H1 (cell line): ENCODE measurements at regions not wholly inside any gene's neighbourhood (a gene's known extent, or its start where the extent isn't known, plus 50 kb on each side); places are given as distances from the start of the nearest gene placed in this dataset.

Source experiments
- CTCF ChIA-PET: fragments of 300-600 bp; sonication (Branson Sonifier 250); formaldehyde crosslinking; loops from one replicate; lab custom pipeline; 2021; ENCODE audit not compliant: partially characterized antibody; lab: Charles Lee
- POLR2A ChIA-PET: fragments of 300-600 bp; sonication (Branson Sonifier 250); formaldehyde crosslinking; loops from one replicate; lab custom pipeline; 2021; ENCODE audit warnings: inconsistent platforms; ENCODE audit not compliant: partially characterized antibody; lab: Charles Lee
- DNase-seq, 2 experiments: peaks; one replicate each; pipeline versions ENCODE4 v3.0.0 to v3.0.0-alpha.2; 2010 to 2022; ENCODE audit warnings: low spot score in 2 of 2, low read depth in 1 of 2, mixed read lengths in 1 of 2
- FAIRE-seq: peaks from 2 replicates; lab custom pipeline; 2011; peaks lifted over from hg19 to GRCh38; lab: Jason Lieb, UNC
- H2AFZ ChIP-seq: 2 replicates; pipeline ENCODE4 v1.8.1; 2012; ENCODE audit warnings: low read length, inconsistent platforms
- H2AK5ac ChIP-seq: 2 replicates; pipeline ENCODE4 v1.6.1; 2013; ENCODE audit warnings: low read depth, low read length
- H2BK120ac ChIP-seq: replicated peaks from 2 replicates; pipeline ENCODE3; 2013; ENCODE audit warnings: low read depth, low read length, inconsistent platforms
- H2BK12ac ChIP-seq: 2 replicates; pipeline ENCODE4 v1.6.1; 2013; ENCODE audit warnings: low read depth, low read length
- H2BK15ac ChIP-seq: 2 replicates; pipeline ENCODE4 v1.6.1; 2013; ENCODE audit warnings: low read length
- H2BK20ac ChIP-seq: 2 replicates; pipeline ENCODE4 v1.6.1; 2013; ENCODE audit warnings: low read length
- H2BK5ac ChIP-seq: 2 replicates; pipeline ENCODE4 v1.6.1; 2013; ENCODE audit warnings: low read depth, low read length
- H3K14ac ChIP-seq: 2 replicates; pipeline ENCODE4 v1.6.1; 2013; ENCODE audit warnings: inconsistent platforms; ENCODE audit not compliant: insufficient read length
- H3K18ac ChIP-seq: 2 replicates; pipeline ENCODE4 v1.6.1; 2013; ENCODE audit warnings: low read length; ENCODE audit errors: extremely low read depth
- H3K23ac ChIP-seq: 2 replicates; pipeline ENCODE4 v1.6.1; 2013; ENCODE audit warnings: inconsistent platforms; ENCODE audit not compliant: insufficient read length
- H3K23me2 ChIP-seq: 2 replicates; pipeline ENCODE4 v1.6.1; 2013; ENCODE audit warnings: low read depth, low read length
- H3K27ac ChIP-seq: 2 replicates; pipeline ENCODE4 v1.6.1; 2011; ENCODE audit warnings: low read depth, low read length, inconsistent platforms
- H3K27me3 ChIP-seq, 4 experiments: replicated peaks in 1 of 4; 1 replicate in 1 of 4; 2 replicates in 3 of 4; pipeline versions ENCODE4 v1.6.1 to v1.8.1; 2011 to 2013; ENCODE audit warnings: low read length in 3 of 4, mild to moderate bottlenecking in 3 of 4, inconsistent platforms in 2 of 4, mixed read lengths in 2 of 4, moderate library complexity in 1 of 4; ENCODE audit not compliant: control insufficient read depth in 3 of 4, insufficient read depth in 3 of 4; ENCODE audit errors: extremely low read depth in 1 of 4
- H3K36me3 ChIP-seq, 4 experiments: 2 replicates each; pipeline versions ENCODE4 v1.6.1 to v1.8.1; 2011 to 2013; ENCODE audit warnings: mild to moderate bottlenecking in 4 of 4, low read length in 3 of 4, moderate library complexity in 2 of 4, control low read depth in 1 of 4, inconsistent platforms in 1 of 4; ENCODE audit not compliant: insufficient read depth in 4 of 4, control insufficient read depth in 2 of 4
- H3K4ac ChIP-seq: replicated peaks from 2 replicates; pipeline ENCODE3; 2013; ENCODE audit warnings: low read length, low read depth, mixed read lengths, inconsistent platforms; ENCODE audit not compliant: insufficient read length
- H3K4me1 ChIP-seq, 4 experiments: replicated peaks in 1 of 4; 1 replicate in 1 of 4; 2 replicates in 3 of 4; pipeline versions ENCODE4 v1.6.1 to v1.8.1; 2011 to 2013; ENCODE audit warnings: low read length in 3 of 4, inconsistent platforms in 2 of 4, mixed read lengths in 1 of 4; ENCODE audit not compliant: insufficient read depth in 4 of 4, control insufficient read depth in 3 of 4
- H3K4me2 ChIP-seq, 2 experiments: 2 replicates each; pipeline versions ENCODE4 v1.6.1 to v1.8.1; 2011 to 2013; ENCODE audit warnings: low read depth in 2 of 2, low read length in 2 of 2, control low read depth in 1 of 2, inconsistent platforms in 1 of 2, mild to moderate bottlenecking in 1 of 2; ENCODE audit not compliant: insufficient read depth in 1 of 2
- H3K4me3 ChIP-seq, 4 experiments: fragments of 200-600, 300-600 bp in 1 of 4; sonication (generic), shearing (Covaris generic), sonication (Bioruptor Twin) in 1 of 4; 2 replicates each; pipeline versions ENCODE4 v1.5.1 to v1.8.1; 2011 to 2016; ENCODE audit warnings: low read length in 4 of 4, low read depth in 3 of 4, control low read depth in 2 of 4, inconsistent platforms in 2 of 4, mild to moderate bottlenecking in 2 of 4, mixed read lengths in 1 of 4, moderate library complexity in 1 of 4; ENCODE audit not compliant: insufficient read depth in 2 of 4; ENCODE audit errors: extremely low read depth in 1 of 4
- H3K56ac ChIP-seq: replicated peaks from 2 replicates; pipeline ENCODE3; 2013; ENCODE audit warnings: low read depth, mild to moderate bottlenecking, mixed read lengths, low read length, inconsistent platforms; ENCODE audit not compliant: insufficient read length
- H3K79me1 ChIP-seq: 2 replicates; pipeline ENCODE4 v1.6.1; 2013; ENCODE audit warnings: low read depth, low read length, control low read depth
- H3K79me2 ChIP-seq, 2 experiments: 2 replicates each; pipeline versions ENCODE4 v1.6.1 to v1.8.1; 2012 to 2013; ENCODE audit warnings: low read length in 2 of 2, mild to moderate bottlenecking in 2 of 2, inconsistent platforms in 1 of 2; ENCODE audit not compliant: insufficient read depth in 2 of 2, control insufficient read depth in 1 of 2
- H3K9ac ChIP-seq, 4 experiments: replicated peaks in 1 of 4; 1 replicate in 1 of 4; 2 replicates in 3 of 4; pipeline versions ENCODE4 v1.6.1 to v1.8.1; 2011 to 2013; ENCODE audit warnings: low read depth in 3 of 4, low read length in 3 of 4, control low read depth in 2 of 4, mild to moderate bottlenecking in 2 of 4, moderate library complexity in 2 of 4, inconsistent platforms in 1 of 4; ENCODE audit errors: extremely low read depth in 1 of 4
- H3K9me3 ChIP-seq, 2 experiments: 2 replicates each; pipeline versions ENCODE4 v1.6.1 to v1.8.1; 2012 to 2013; ENCODE audit warnings: mild to moderate bottlenecking in 2 of 2, moderate library complexity in 2 of 2, control low read depth in 1 of 2, inconsistent platforms in 1 of 2, low read depth in 1 of 2, low read length in 1 of 2, mixed read lengths in 1 of 2; ENCODE audit not compliant: insufficient read depth in 2 of 2
- H4K20me1 ChIP-seq, 2 experiments: replicated peaks in 1 of 2; 2 replicates each; pipeline versions ENCODE3 to v1.8.1; 2011 to 2013; ENCODE audit warnings: inconsistent platforms in 2 of 2, low read length in 2 of 2, mild to moderate bottlenecking in 1 of 2; ENCODE audit not compliant: insufficient read depth in 2 of 2, control insufficient read depth in 1 of 2
- H4K5ac ChIP-seq: 2 replicates; pipeline ENCODE4 v1.6.1; 2013; ENCODE audit warnings: low read length, low read depth, mixed read lengths, inconsistent platforms; ENCODE audit not compliant: insufficient read length
- H4K8ac ChIP-seq: 2 replicates; pipeline ENCODE4 v1.8.0; 2013; ENCODE audit warnings: mild to moderate bottlenecking, moderate library complexity, low read length, inconsistent platforms; ENCODE audit not compliant: insufficient read depth; ENCODE audit errors: extremely low read depth
- H4K91ac ChIP-seq: replicated peaks from 2 replicates; pipeline ENCODE3; 2013; ENCODE audit warnings: low read length, mixed read lengths, inconsistent platforms; ENCODE audit not compliant: insufficient read length
- BCL11A ChIP-seq, 2 experiments: IDR thresholded peaks; one replicate each; pipeline ENCODE4 v1.6.1; 2011; ENCODE audit warnings: low read depth in 2 of 2, low read length in 2 of 2, mild to moderate bottlenecking in 2 of 2
- BRCA1 ChIP-seq: IDR thresholded peaks from 2 replicates; pipeline ENCODE4 v1.6.1; 2012; ENCODE audit warnings: low read depth, low read length, improper control_type of control experiment
- CHD1 ChIP-seq: IDR thresholded peaks from 2 replicates; pipeline ENCODE4 v1.6.1; 2012; ENCODE audit warnings: low read depth, low read length, improper control_type of control experiment
- CHD2 ChIP-seq: IDR thresholded peaks from 2 replicates; pipeline ENCODE4 v1.6.1; 2012; ENCODE audit warnings: low read length, improper control_type of control experiment
- CREB1 ChIP-seq: IDR thresholded peaks from 2 replicates; pipeline ENCODE4 v1.6.1; 2012; ENCODE audit warnings: inconsistent platforms
- EP300 ChIP-seq, 2 experiments: IDR thresholded peaks; 1 replicate in 1 of 2; 2 replicates in 1 of 2; pipeline ENCODE4 v1.6.1; 2011 to 2012; ENCODE audit warnings: low read depth in 2 of 2, low read length in 2 of 2, mild to moderate bottlenecking in 2 of 2, borderline replicate concordance in 1 of 2, inconsistent platforms in 1 of 2, moderate library complexity in 1 of 2
- HDAC6 ChIP-seq: IDR thresholded peaks from one replicate; pipeline ENCODE4 v1.7.1; 2012; ENCODE audit warnings: low read depth, mild to moderate bottlenecking, inconsistent platforms, low read length, moderate library complexity
- KDM5A ChIP-seq: fragments of 200-600 bp; IDR thresholded peaks from 2 replicates; pipeline ENCODE4 v1.7.1; 2012; ENCODE audit warnings: mild to moderate bottlenecking, low read length, inconsistent platforms, mixed read lengths
- MAFK ChIP-seq: IDR thresholded peaks from 2 replicates; pipeline ENCODE4 v1.6.1; 2012; ENCODE audit warnings: low read depth, mild to moderate bottlenecking, improper control_type of control experiment, low read length
- NRF1 ChIP-seq: IDR thresholded peaks from 2 replicates; pipeline ENCODE4 v1.6.1; 2011; ENCODE audit warnings: mild to moderate bottlenecking, low read depth, low read length, improper control_type of control experiment
- RAD21 ChIP-seq, 2 experiments: IDR thresholded peaks in 1 of 2; conservative IDR thresholded peaks in 1 of 2; 2 replicates each; pipeline ENCODE4 v1.6.1; 2011; ENCODE audit warnings: low read depth in 2 of 2, low read length in 2 of 2, improper control_type of control experiment in 1 of 2, inconsistent platforms in 1 of 2, mild to moderate bottlenecking in 1 of 2, moderate library complexity in 1 of 2
- SAP30 ChIP-seq: fragments of 300-600 bp; sonication (generic); IDR thresholded peaks from 2 replicates; pipeline ENCODE4 v1.7.1; 2012; ENCODE audit warnings: low read length, moderate library complexity, mild to moderate bottlenecking, inconsistent platforms; ENCODE audit not compliant: insufficient read depth, insufficient replicate concordance
- SIN3A ChIP-seq, 2 experiments: IDR thresholded peaks in 1 of 2; conservative IDR thresholded peaks in 1 of 2; 2 replicates each; pipeline ENCODE4 v1.6.1; 2011 to 2012; ENCODE audit warnings: low read length in 2 of 2, improper control_type of control experiment in 1 of 2, low read depth in 1 of 2, mild to moderate bottlenecking in 1 of 2
- SP1 ChIP-seq: IDR thresholded peaks from 2 replicates; pipeline ENCODE4 v1.6.1; 2011; ENCODE audit warnings: low read depth, low read length
- SP4 ChIP-seq: IDR thresholded peaks from 2 replicates; pipeline ENCODE4 v1.6.1; 2012; ENCODE audit warnings: low read length, inconsistent platforms
- SRF ChIP-seq: IDR thresholded peaks from 2 replicates; pipeline ENCODE4 v1.6.1; 2011; ENCODE audit warnings: mild to moderate bottlenecking, low read depth, low read length, moderate library complexity
- WGBS, 2 experiments: shearing (Covaris generic) in 1 of 2; methylation state at CpG; one replicate each; pipeline versions ENCODE4 v1.1.6 to v1.1.7; 2013 to 2015; ENCODE audit warnings: low lambda C conversion rate in 2 of 2, mixed read lengths in 2 of 2, inconsistent platforms in 1 of 2, low coverage in 1 of 2, missing lambda C conversion rate in 1 of 2; ENCODE audit not compliant: insufficient replicate concordance in 2 of 2, insufficient coverage in 1 of 2, insufficient read length in 1 of 2; ENCODE audit errors: extremely low coverage in 1 of 2, missing lambda C conversion rate in 1 of 2; 5-methylcytosine and 5-hydroxymethylcytosine counted together

- H3K79me2 ChIP-seq, result no peaks in the 10 kb centered on the region
- H2AFZ ChIP-seq, result peak overlapping the region; percentile 70; the same call in 1 of the 2 replicates
- H3K23me2 ChIP-seq, result no peaks in the 10 kb centered on the region
- CTCF ChIA-PET, result interaction anchor here (0.8 to 3.8 kb wide), 3 partner anchors 10 to 233 kb away, joined by 3 to 28 read pairs (median 3); no protein-coding TSS in a partner anchor
- no peak overlapping the region for H2BK120ac ChIP-seq
- H2BK12ac ChIP-seq, result no peak overlapping the region
- WGBS, 2 experiments, result 100% methylated on average over 1 of the region's 1 CpG; no CpG with 5 or more reads in 1 of the 2 experiments
- no peak overlapping the region for H3K27ac ChIP-seq
- H3K79me1 ChIP-seq, result no peaks in the 10 kb centered on the region
- no peak overlapping the region for H3K9ac ChIP-seq
- H3K23ac ChIP-seq, result no peak overlapping the region
- H3K4me2 ChIP-seq, result no peak overlapping the region
- no peak overlapping the region for H4K8ac ChIP-seq
- H3K36me3 ChIP-seq, result no peaks in the 10 kb centered on the region
- no peak overlapping the region for H3K18ac ChIP-seq
- H3K27me3 ChIP-seq, result no peaks in the 10 kb centered on the region
- H2AK5ac ChIP-seq, result no peak overlapping the region
- no peak overlapping the region for H2BK15ac ChIP-seq
- no peaks in the 10 kb centered on the region for H3K9me3 ChIP-seq
- DNase-seq (no peak), FAIRE-seq (no peak)
- H3K4me3 ChIP-seq, result no peak overlapping the region
- H3K4me1 ChIP-seq, result peaks cover 0 to 19% (median 6%) of the 10 kb centered on the region in 4 experiments; a peak in 5 of 7 replicates
- no peak overlapping the region for H2BK20ac ChIP-seq
- no peaks in the 10 kb centered on the region for H4K20me1 ChIP-seq
- POLR2A ChIA-PET, result no interaction called here
- H3K56ac ChIP-seq, result no peak overlapping the region
- H2BK5ac ChIP-seq, result no peak overlapping the region
- H3K4ac ChIP-seq, result no peak overlapping the region
- H4K91ac ChIP-seq, result no peak overlapping the region
- H4K5ac ChIP-seq, result no peak overlapping the region
- no peak overlapping the region for H3K14ac ChIP-seq
- TF ChIP-seq CHD1, result no peak
- TF ChIP-seq CREB1, result no peak
- TF ChIP-seq SAP30, result no peak
- TF ChIP-seq BCL11A (IDR thresholded peaks at IDR 0.05; ENCODE audit: low read depth in 2 of 2, low read length in 2 of 2), result no peak
- TF ChIP-seq MAFK, result no peak
- no peak for TF ChIP-seq BRCA1
- no peak for TF ChIP-seq NRF1
- TF ChIP-seq SP4, result no peak
- TF ChIP-seq SP1, result no peak
- TF ChIP-seq SRF, result no peak
- TF ChIP-seq RAD21 (IDR thresholded peaks at IDR 0.05 in 1 of 2, conservative IDR thresholded peaks at IDR 0.05 in 1 of 2; ENCODE audit: low read depth in 2 of 2, low read length in 2 of 2), result no peak
- TF ChIP-seq EP300 (IDR thresholded peaks at IDR 0.05; ENCODE audit: borderline replicate concordance in 1 of 2, low read depth in 2 of 2, low read length in 2 of 2), result no peak
- no peak for TF ChIP-seq CHD2
- TF ChIP-seq HDAC6, result no peak
- no peak for TF ChIP-seq KDM5A
- TF ChIP-seq SIN3A (conservative IDR thresholded peaks at IDR 0.05 in 1 of 2, IDR thresholded peaks at IDR 0.05 in 1 of 2; ENCODE audit: low read depth in 1 of 2, low read length in 2 of 2), result no peak
These were observed 81.8 kb upstream of the KCNA3 start for GRCh38 chr1:110756506-110756905.
